Left lung (tissue), 4 donors: ENCODE measurements at regions not wholly inside any gene's neighbourhood (a gene's known extent, or its start where the extent isn't known, plus 50 kb on each side); places are given as distances from the start of the nearest gene placed in this dataset.

Experiments
- ATAC-seq: fragments of 200-7000 bp; cut with Tn5 transposase; one replicate; pipeline ENCODE4 v1.9.1; 2020; ENCODE audit warnings: moderate library complexity
- DNase-seq, 4 donors: peaks; one replicate each; pipeline ENCODE4 v3.0.0-alpha.2; 2013 to 2020
- H3K27ac ChIP-seq, 2 donors: fragments of 200-600 bp; sonication (generic) in 1 of 2; one replicate each; pipeline versions ENCODE4 v1.5.0 to v1.8.0; 2020 to 2021
- H3K27me3 ChIP-seq, 2 donors: fragments of 200-600 bp; sonication (generic) in 1 of 2; one replicate each; pipeline versions ENCODE4 v1.5.0 to v1.8.0; 2020 to 2021
- H3K36me3 ChIP-seq, 2 donors: fragments of 200-600 bp; sonication (generic) in 1 of 2; one replicate each; pipeline versions ENCODE4 v1.5.0 to v1.8.0; 2020 to 2021
- H3K4me1 ChIP-seq, 2 donors: fragments of 200-600 bp; one replicate each; pipeline ENCODE4 v1.8.0; 2021
- H3K4me3 ChIP-seq, 2 donors: fragments of 200-600 bp; sonication (generic) in 1 of 2; one replicate each; pipeline versions ENCODE4 v1.5.0 to v1.8.0; 2020 to 2021; ENCODE audit warnings: mild to moderate bottlenecking in 1 of 2
- H3K9me3 ChIP-seq, 2 donors: fragments of 200-600 bp; sonication (generic) in 1 of 2; one replicate each; pipeline versions ENCODE4 v1.5.0 to v1.8.0; 2020 to 2021
- intact Hi-C, 2 donors: fragments of 100-400 bp; cut with DNase I; formaldehyde crosslinking; loops; one replicate each; pipeline versions ENCODE4 v1.11.2 to v1.14.2; 2022
- TF ChIP-seq, protein P1 (sequence below), 2 donors: fragments of 200-600 bp; sonication (generic) in 1 of 2; IDR thresholded peaks; one replicate each; pipeline versions ENCODE4 v1.5.0 to v1.8.0; 2021; ENCODE audit warnings: antibody characterized with exemption in 2 of 2
- donor health status: DM: no; HTN: yes; CAD: no.
- donor health status: DM: no; HTN: no; CAD: no.

DNA sequence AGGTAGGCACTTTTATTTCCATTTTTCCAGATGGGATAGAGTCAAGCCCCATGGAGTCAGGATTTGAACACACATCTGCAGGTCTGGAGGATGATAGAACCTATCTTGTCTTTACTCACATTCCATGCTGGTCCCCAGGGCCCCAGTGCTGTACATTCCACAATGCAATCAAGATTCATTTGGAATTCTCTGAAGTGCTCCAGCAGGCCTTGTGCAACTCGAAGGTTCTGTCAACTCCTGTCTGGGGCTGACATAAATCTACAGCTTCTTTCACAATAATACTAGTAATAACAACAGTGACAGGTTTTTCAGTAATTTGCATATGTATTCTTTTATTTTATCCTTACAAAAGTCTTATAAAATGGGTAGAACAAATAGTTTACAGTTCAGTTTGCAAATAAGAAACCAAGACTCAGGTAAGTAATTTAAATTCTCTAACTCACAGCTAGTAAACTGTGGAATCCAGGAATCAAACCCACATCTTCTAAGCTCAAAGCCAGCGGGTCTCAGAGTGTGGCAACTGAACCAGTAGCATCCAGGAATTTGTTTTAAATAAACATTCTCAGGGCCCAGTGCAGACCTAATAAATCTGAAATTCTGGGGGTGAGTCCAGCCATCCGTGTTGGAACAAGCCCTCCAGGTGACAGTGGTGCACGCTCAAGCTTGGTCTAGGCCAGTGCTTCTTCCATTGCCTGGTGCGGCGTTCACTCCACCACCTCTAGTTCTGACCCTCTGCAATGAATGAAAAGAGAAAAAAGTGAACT, 137.0 kb upstream of the TNFAIP3 start:
- TF ChIP-seq, protein P1, sequence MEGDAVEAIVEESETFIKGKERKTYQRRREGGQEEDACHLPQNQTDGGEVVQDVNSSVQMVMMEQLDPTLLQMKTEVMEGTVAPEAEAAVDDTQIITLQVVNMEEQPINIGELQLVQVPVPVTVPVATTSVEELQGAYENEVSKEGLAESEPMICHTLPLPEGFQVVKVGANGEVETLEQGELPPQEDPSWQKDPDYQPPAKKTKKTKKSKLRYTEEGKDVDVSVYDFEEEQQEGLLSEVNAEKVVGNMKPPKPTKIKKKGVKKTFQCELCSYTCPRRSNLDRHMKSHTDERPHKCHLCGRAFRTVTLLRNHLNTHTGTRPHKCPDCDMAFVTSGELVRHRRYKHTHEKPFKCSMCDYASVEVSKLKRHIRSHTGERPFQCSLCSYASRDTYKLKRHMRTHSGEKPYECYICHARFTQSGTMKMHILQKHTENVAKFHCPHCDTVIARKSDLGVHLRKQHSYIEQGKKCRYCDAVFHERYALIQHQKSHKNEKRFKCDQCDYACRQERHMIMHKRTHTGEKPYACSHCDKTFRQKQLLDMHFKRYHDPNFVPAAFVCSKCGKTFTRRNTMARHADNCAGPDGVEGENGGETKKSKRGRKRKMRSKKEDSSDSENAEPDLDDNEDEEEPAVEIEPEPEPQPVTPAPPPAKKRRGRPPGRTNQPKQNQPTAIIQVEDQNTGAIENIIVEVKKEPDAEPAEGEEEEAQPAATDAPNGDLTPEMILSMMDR (IDR thresholded peaks at IDR 0.05), result no peak
- intact Hi-C loops, result no loop called here
- Histone ChIP-seq H3K27ac (no peak overlapping the region), H3K4me1 (peaks cover 0 to 70% of the 10 kb centered on the region in 2 donors), H3K36me3 (no peaks in the 10 kb centered on the region), H3K9me3 (no peaks in the 10 kb centered on the region), H3K27me3 (no peaks in the 10 kb centered on the region), H3K4me3 (no peak overlapping the region)
- peak; percentile 20 for ATAC-seq
- DNase-seq, result no peak

DNA sequence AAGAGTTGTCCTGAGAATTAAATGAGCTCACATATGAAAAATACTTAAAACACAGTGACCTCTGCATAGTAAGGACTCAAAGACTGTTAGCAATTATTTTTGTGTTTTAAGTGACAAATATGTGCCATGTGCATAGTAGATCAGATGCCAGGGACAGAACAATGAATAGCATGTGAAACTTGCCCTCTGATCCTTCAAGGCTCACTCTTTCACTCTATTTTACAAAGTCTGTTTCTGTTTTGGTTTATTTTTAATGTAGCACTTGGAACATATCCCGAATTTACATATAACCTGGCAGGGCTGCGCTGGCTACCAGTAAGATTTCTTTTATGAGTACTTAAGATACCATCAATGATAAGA, 135.5 kb upstream of the TNFAIP3 start:
- Histone ChIP-seq H3K27ac (peak overlapping the region in 1 of 2 donors; percentile 80), H3K9me3 (no peaks in the 10 kb centered on the region), H3K36me3 (no peaks in the 10 kb centered on the region), H3K4me3 (no peak overlapping the region), H3K27me3 (no peaks in the 10 kb centered on the region), H3K4me1 (peaks cover 0 to 74% of the 10 kb centered on the region in 2 donors)
- DNase-seq (no peak), ATAC-seq (no peak)
- TF ChIP-seq, protein P1 (IDR thresholded peaks at IDR 0.05), result no peak
- intact Hi-C loops, result no loop called here

DNA sequence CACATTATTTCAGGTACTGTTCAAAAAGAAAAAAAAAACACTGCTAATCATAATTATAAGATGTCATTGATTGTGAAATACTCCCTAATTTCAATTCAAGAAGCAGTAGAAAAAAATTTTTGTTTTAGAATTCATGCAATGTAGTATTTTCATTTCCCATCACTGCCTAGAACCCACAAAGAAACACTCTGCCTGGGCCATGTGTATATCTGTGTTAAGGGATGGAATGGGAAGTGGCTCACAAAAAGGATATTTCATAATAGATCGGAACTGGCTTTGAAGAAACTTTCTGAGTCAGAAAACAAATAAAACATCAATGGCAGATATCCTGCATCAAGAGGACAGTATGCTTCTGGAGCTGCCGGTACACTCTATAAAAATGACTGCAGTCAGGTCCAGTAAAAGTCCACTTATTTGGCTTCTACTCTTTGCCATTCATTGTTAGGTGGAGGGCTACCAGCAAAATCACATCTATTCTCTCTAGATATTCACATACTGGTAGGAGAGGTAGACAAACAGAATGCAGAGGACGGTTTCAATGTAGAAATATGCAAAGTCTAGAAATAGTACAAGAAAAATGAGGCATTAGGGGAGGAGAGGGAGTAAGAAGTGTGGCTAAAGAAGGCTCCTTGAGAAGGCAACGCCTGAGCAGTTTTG, 135.0 kb upstream of the TNFAIP3 start:
- ATAC-seq, result peak; percentile 64
- Histone ChIP-seq H3K9me3 (no peaks in the 10 kb centered on the region), H3K4me1 (peaks cover 0 to 77% of the 10 kb centered on the region in 2 donors), H3K4me3 (no peak overlapping the region), H3K27ac (peak overlapping the region in 1 of 2 donors; percentile 80), H3K36me3 (no peaks in the 10 kb centered on the region), H3K27me3 (no peaks in the 10 kb centered on the region)
- TF ChIP-seq, protein P1 (IDR thresholded peaks at IDR 0.05), result no peak
- intact Hi-C loops, result no loop called here
- no peak for DNase-seq

- H3K9me3 ChIP-seq, result no peaks in the 10 kb centered on the region
- H3K27me3 ChIP-seq, result no peaks in the 10 kb centered on the region
- peaks cover 0 to 80% of the 10 kb centered on the region in 2 donors for H3K4me1 ChIP-seq
- no peak for ATAC-seq
- no peaks in the 10 kb centered on the region for H3K36me3 ChIP-seq
- H3K27ac ChIP-seq, result peak overlapping the region in 1 of 2 donors; percentile 80
- H3K4me3 ChIP-seq, result no peak overlapping the region
- intact Hi-C loops, result no loop called here
- TF ChIP-seq, protein P1 (IDR thresholded peaks at IDR 0.05), result no peak
- DNase-seq, result no peak
Measured at GRCh38 chr6:137733372-137733771, 133.7 kb upstream of the TNFAIP3 start.
